Right cardiac atrium (tissue), 5 donors: ENCODE measurements at regions not wholly inside any gene's neighbourhood (a gene's known extent, or its start where the extent isn't known, plus 50 kb on each side); places are given as distances from the start of the nearest gene placed in this dataset.
"Not testable (repeated sequence)": the region's sequence is repeated elsewhere in the genome, so short reads cannot be mapped to it uniquely, and the experiment has no call there.

ENCODE experiments used
- ATAC-seq, 2 donors: fragments of 200-7000 bp; cut with Tn5 transposase; one replicate each; pipeline versions ENCODE4 v1.8.0 to v1.9.1; 2020; ENCODE audit warnings: moderate library complexity in 2 of 2, mild to moderate bottlenecking in 1 of 2
- DNase-seq, 3 donors: peaks; one replicate each; pipeline ENCODE4 v3.0.0-alpha.2; 2020
- H3K27ac ChIP-seq: one replicate; pipeline ENCODE4 v1.5.1; 2013; ENCODE audit warnings: mild to moderate bottlenecking, low read length, control low read depth, moderate library complexity
- H3K27me3 ChIP-seq: one replicate; pipeline ENCODE4 v1.6.1; 2013; ENCODE audit not compliant: control insufficient read depth, insufficient read depth
- H3K4me1 ChIP-seq: one replicate; pipeline ENCODE4 v1.6.1; 2013; ENCODE audit warnings: low read length; ENCODE audit not compliant: control insufficient read depth, insufficient read depth
- H3K4me3 ChIP-seq: one replicate; pipeline ENCODE4 v1.5.1; 2013; ENCODE audit warnings: low read length, control low read depth
- H3K9me3 ChIP-seq: one replicate; pipeline ENCODE4 v1.6.1; 2013; ENCODE audit warnings: low read length; ENCODE audit not compliant: control insufficient read depth
- WGBS: extraction: QIAGEN DNeasy Blood & Tissue Kit; methylation state at CpG from one replicate; pipeline ENCODE4 v1.1.7; 2013; 5-methylcytosine and 5-hydroxymethylcytosine counted together
- intact Hi-C, 4 donors: fragments of 100-400 bp; cut with DNase I; formaldehyde crosslinking; loops; one replicate each; pipeline versions ENCODE4 v1.11.0 to v1.14.0; 2022 to 2023
- donor health status: healthy with polysubstance abuse.
- donor health status: DM: no; HTN: yes; CAD: no.
- donor health status: DM: no; HTN: no; CAD: no.
- donor health status: DM: no; HTN: yes; CAD: no; lungs with severe emphysema.
- donor health status: DM: yes; HTN: yes; CAD: no.

DNA sequence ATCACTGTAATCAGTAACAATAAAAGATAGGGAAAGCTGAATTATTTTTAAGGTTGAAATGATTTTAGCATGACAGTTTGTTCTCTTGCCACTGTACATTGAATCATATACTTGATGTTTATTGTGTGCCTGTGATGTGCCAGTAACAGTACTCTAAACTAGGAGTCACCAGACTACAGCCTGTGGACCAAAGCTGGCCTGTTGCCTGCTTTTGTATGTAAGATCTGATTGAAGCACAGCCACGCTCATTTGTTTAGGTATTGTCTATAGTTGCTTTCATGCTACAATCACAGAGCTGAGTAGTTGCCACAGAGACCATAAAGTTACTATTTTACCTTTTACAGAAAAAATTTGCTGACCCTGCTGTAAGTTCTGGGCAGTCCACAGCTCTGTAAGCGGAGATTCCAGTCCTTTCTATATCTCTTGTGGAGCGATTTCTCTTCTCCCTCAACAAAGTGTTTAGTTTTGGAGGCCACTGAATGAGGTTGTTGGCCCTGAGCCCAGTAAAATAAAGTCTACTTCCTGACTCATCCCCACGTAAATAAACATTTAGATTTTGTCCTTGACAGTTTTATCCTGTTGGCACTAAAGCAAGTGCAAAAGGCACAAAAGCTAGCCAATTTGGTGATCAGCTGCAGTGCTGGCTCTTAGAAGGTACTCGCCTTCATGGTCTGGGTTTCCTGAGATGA lies 173.7 kb upstream of the VKORC1L1 start:
- H3K4me1 ChIP-seq, DNase-seq, H3K4me3 ChIP-seq, H3K27ac ChIP-seq, H3K27me3 ChIP-seq, intact Hi-C loops, H3K9me3 ChIP-seq: not testable (repeated sequence)
- peak; percentile 33 to 71 for ATAC-seq
- WGBS, result 58% methylated on average over 1 of the region's 5 CpGs

DNA sequence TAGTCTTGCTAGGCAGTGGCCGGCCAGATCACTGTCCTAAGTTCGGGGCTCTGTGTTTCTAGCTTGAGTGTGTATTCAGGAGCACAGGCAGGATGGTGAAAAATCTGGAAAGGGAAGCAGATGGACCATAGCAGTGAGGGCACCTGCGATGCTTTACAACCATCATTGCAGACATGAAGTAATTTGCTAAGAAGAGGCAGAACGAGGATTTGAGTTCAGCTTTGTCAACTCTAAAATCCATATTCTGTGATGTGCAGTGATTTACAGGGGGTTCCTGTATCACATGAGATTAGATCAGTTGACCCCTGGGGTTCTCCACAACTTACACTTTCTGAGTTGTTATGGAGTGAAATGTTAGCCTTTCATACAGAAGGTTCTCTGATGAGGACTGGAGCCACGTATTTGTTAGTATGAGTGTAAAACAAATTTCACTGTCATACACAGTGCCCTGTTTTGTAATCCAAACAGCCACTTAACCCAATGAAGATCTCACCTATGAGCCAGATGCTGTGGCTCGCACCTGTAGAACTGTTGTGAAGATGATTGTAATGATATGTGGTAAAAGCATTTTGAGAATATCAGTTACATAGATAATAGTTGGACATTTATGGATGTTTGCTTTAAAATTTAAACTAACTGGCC lies 173.0 kb upstream of the VKORC1L1 start:
- H3K4me3 ChIP-seq, H3K9me3 ChIP-seq, intact Hi-C loops, ATAC-seq, H3K4me1 ChIP-seq, H3K27me3 ChIP-seq, DNase-seq, H3K27ac ChIP-seq: not testable (repeated sequence)
- 82% methylated on average over 4 of the region's 6 CpGs for WGBS

DNA sequence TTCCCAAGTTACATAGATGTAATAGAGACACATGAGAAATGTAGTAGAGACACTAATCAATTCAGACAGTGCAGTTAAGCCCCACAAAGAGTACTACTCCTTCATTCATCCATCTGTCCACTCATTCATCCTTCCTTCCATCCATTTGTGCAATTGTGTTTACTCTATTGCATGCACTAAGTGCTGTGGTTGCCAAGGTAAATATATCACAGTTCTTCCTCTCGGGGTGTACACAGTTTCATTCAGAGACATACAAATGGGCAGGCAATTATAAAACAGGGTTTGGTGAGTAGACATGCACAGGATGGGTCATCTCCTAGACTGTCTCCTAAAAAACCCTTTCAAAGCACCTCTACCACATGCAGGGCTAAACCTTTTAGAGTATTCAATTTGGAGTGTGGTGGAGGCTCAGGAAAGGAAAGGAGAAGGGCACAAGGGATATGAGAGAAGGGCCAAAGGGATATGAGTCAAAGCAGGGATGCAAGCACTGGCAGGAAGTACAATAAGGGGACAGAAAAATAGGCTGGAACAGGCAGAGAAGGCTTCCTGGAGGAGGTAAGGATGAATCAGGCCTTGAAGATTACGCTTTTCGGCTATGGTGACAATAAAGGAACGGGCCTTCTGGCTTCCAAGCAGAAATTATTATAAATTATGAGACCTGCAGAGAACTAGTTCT lies 153.6 kb upstream of the VKORC1L1 start:
- 90% methylated on average over 4 of the region's 4 CpGs for WGBS
- H3K27me3 ChIP-seq, ATAC-seq, DNase-seq, H3K27ac ChIP-seq, H3K9me3 ChIP-seq, H3K4me3 ChIP-seq, H3K4me1 ChIP-seq, intact Hi-C loops: not testable (repeated sequence)

DNA sequence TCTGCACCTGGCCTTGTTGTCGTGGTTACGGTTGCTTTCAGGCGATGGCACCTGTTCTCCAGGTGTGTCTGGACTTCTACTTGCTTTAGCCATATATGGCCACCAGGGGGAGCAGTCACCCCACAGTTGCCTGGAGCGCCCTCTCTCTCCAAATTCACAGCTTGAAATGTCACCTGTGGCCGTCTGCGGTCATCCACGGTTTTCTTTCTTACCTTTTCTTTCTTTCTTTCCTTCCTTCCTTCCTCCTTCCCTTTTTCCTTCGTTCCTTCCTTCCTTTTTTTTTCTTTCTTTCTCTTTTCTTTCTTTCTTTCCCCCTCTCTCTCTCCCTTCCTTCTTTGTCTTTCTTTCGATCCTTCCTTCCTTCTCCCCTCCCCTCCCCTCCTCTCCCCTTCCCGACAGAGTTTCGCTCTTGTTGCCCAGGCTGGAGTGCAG lies 150.5 kb upstream of the VKORC1L1 start:
- Histone ChIP-seq H3K4me3 (no peak overlapping the region), H3K9me3 (no peaks in the 10 kb centered on the region), H3K27me3 (no peaks in the 10 kb centered on the region), H3K27ac (no peak overlapping the region), H3K4me1 (no peaks in the 10 kb centered on the region)
- WGBS, result 32% methylated on average over 11 of the region's 11 CpGs
- intact Hi-C loops, result no loop called here
- DNase-seq, result peak in 2 of 3 donors; percentile 30 to 44
- ATAC-seq, result peak in 1 of 2 donors; percentile 63

DNA sequence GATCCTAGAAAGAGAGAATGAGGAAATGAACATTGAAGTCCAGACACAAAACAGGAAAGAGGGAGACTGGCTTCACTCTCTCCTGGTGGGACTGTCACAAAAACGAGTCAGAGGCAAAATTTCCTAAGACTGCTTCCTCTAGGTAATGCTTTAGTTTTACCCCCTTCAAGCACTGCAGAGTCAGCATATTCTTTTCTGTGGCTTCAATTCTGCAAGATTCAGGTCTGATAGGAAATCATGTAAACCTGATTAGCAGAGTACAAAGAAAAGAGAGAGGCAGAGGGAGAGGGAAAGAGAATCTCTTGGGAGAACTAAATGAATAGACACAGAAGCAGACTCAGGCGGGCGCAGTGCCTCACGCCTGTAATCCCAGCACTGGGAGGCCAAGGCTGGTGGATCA lies 145.7 kb upstream of the VKORC1L1 start:
- ATAC-seq, intact Hi-C loops, DNase-seq, H3K4me3 ChIP-seq, H3K9me3 ChIP-seq, H3K27ac ChIP-seq, H3K4me1 ChIP-seq, H3K27me3 ChIP-seq: not testable (repeated sequence)
- 80% methylated on average over 4 of the region's 4 CpGs for WGBS

DNA sequence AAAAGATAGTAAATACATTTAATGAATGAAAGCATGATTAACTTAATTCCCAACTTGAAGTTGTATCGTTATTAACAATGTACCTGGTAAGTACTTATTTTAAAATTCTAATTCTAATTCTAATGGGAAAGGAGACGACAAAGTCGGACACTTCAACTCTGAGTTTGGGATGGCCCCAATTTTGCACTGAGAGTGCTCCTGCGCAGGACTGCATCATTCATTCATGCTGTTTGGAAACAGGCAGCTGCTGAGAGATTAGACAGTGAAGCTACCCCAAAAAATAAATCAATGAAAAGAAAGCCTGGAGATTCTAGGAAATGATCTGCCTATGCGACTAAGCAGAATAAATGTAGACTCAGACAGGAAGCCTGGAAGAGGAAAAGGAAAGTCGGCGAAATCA lies 141.7 kb upstream of the VKORC1L1 start:
- Histone ChIP-seq H3K27me3 (no peaks in the 10 kb centered on the region), H3K4me3 (no peak overlapping the region), H3K4me1 (no peaks in the 10 kb centered on the region), H3K9me3 (no peaks in the 10 kb centered on the region), H3K27ac (no peak overlapping the region)
- WGBS, result 65% methylated on average over 7 of the region's 7 CpGs
- ATAC-seq, result no peak
- DNase-seq, result no peak
- intact Hi-C loops, result no loop called here

DNA sequence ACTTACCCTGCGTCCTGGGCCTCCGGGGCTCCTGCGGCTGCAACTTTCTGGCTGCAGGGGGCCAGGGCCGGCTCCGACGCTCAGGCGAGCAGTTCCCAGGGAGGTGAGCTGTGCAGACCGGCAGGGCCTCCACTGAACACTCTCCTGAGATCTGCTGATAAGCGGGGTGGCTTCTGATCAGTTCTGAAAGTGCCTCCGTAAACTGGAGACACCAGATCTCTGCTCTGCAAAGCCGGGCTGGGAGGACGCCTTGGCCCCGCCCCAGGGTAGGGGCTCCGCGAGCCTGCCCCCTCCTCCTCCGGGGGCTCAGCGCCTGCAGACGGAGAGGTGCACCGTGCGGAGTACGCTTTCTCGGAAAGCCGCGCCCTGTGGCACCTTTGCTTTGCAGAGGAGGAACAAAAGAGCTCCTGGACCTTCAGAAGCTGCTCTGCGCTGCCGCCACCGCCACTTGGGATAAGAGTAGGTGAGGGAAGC lies 141.3 kb upstream of the VKORC1L1 start:
- no peaks in the 10 kb centered on the region for H3K27me3 ChIP-seq
- no peaks in the 10 kb centered on the region for H3K9me3 ChIP-seq
- no peaks in the 10 kb centered on the region for H3K4me1 ChIP-seq
- intact Hi-C loops, result no loop called here
- peak overlapping the region; percentile 4 for H3K4me3 ChIP-seq
- H3K27ac ChIP-seq, result no peak overlapping the region
- WGBS, result 21% methylated on average over 27 of the region's 27 CpGs
- DNase-seq, result no peak
- peak; percentile 41 to 55 for ATAC-seq

DNA sequence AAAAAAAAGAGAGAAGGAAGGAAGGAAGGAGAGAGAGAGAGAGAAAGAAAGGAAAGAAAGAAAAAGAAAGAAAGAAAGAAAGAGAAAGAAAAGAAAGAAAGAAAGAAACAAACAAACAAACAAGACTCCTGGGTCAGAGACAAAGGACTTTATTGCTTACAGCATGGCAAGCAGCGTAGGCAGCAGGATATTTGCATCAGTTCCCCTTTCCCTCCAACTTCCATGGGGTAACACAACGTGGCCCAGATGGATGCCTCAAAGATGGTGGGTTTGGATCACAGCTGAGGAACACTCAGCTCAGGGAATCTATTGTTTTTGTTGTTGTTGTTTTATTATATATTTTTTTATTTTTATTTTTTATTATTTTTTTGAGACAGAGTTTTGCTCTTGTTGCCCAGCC lies 128.5 kb upstream of the VKORC1L1 start:
- WGBS, result 75% methylated on average over 2 of the region's 2 CpGs
- ATAC-seq (no peak), DNase-seq (no peak)
- H3K27me3 ChIP-seq, result no peaks in the 10 kb centered on the region
- no peak overlapping the region for H3K27ac ChIP-seq
- intact Hi-C loops, result no loop called here
- H3K9me3 ChIP-seq, result no peaks in the 10 kb centered on the region
- H3K4me3 ChIP-seq, result no peak overlapping the region
- no peaks in the 10 kb centered on the region for H3K4me1 ChIP-seq

DNA sequence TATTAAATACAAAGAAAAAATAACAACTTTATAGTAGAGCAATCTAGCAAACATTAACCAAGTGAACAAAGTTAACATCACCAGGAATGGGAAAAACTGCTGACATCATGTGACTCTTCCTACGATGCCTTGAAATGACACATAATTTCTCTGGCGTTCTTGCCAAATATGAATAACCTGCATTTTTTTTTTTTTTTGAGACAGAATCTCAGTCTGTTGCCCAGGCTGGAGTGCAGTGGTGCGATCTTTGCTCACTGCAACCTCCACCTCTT lies 126.5 kb upstream of the VKORC1L1 start:
- H3K9me3 ChIP-seq, result no peaks in the 10 kb centered on the region
- ATAC-seq (no peak), DNase-seq (no peak)
- intact Hi-C loops, result no loop called here
- no peaks in the 10 kb centered on the region for H3K4me1 ChIP-seq
- 73% methylated on average over 3 of the region's 3 CpGs for WGBS
- no peak overlapping the region for H3K27ac ChIP-seq
- no peaks in the 10 kb centered on the region for H3K27me3 ChIP-seq
- no peak overlapping the region for H3K4me3 ChIP-seq

DNA sequence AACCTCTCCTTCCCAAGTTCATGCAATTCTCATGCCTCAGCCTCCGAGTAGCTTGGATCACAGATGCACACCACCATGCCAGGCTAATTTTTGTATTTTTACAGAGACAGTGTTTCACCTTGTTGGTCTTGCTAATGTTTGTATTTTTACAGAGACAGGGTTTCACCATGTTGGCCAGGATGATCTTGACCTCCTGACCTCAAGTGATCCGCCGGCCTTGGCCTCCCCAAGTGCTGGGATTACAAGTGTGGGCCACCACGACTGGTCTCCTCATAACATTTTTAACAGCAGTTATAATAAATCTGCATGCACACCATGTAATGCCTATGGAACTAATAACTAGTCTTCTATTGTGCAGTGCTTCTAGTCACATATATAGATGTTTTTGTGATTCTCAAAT lies 123.8 kb upstream of the VKORC1L1 start:
- intact Hi-C loops, result no loop called here
- Histone ChIP-seq H3K27ac (no peak overlapping the region), H3K4me3 (no peak overlapping the region), H3K27me3 (no peaks in the 10 kb centered on the region), H3K9me3 (no peaks in the 10 kb centered on the region), H3K4me1 (no peaks in the 10 kb centered on the region)
- 94% methylated on average over 4 of the region's 4 CpGs for WGBS
- DNase-seq (no peak), ATAC-seq (no peak)

DNA sequence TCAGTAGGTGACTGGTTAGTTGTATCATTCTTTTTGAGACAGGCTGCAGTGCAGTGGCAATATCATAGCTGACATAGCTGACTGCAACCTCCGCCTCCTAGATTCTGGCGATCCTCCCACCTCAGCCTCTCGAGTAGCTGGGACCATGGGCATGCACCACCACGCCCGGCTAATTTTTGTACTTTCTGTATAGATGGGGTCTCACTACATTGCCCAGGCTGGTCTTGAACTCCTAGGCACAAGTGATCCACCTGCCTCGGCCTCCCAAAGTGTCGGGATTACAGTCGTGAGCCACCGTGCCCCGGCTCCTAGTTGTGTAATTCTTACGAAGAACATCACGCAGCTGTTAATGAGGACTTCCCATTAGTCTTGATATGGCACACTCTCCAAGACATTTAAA lies 123.4 kb upstream of the VKORC1L1 start:
- no peaks in the 10 kb centered on the region for H3K27me3 ChIP-seq
- DNase-seq, result no peak
- ATAC-seq, result no peak
- no peak overlapping the region for H3K27ac ChIP-seq
- H3K4me1 ChIP-seq, result no peaks in the 10 kb centered on the region
- intact Hi-C loops, result no loop called here
- H3K9me3 ChIP-seq, result no peaks in the 10 kb centered on the region
- H3K4me3 ChIP-seq, result no peak overlapping the region
- 96% methylated on average over 12 of the region's 12 CpGs for WGBS
